HFFc6 (cell line): ENCODE measurements at regions not wholly inside any gene's neighbourhood (a gene's known extent, or its start where the extent isn't known, plus 50 kb on each side); places are given as distances from the start of the nearest gene placed in this dataset.

Experiments used
- DNase-seq: peaks from one replicate; pipeline ENCODE4 v3.0.0-alpha.2; 2018
- H3K27ac Mint-ChIP-seq: 2 replicates; pipeline ENCODE4 v1.8.0; 2020; ENCODE audit warnings: mild to moderate bottlenecking, mixed read lengths
- H3K27me3 Mint-ChIP-seq: 2 replicates; pipeline ENCODE4 v1.8.0; 2021; ENCODE audit warnings: mild to moderate bottlenecking, moderate library complexity, mixed read lengths; ENCODE audit not compliant: insufficient read depth
- H3K36me3 Mint-ChIP-seq: 2 replicates; pipeline ENCODE4 v1.8.0; 2021; ENCODE audit warnings: low read depth, mixed read lengths
- H3K4me1 Mint-ChIP-seq: 2 replicates; pipeline ENCODE4 v1.8.0; 2020; ENCODE audit warnings: low read depth, mixed read lengths
- H3K4me3 Mint-ChIP-seq: 2 replicates; pipeline ENCODE4 v1.8.0; 2020; ENCODE audit warnings: mild to moderate bottlenecking, moderate library complexity, mixed read lengths
- H3K9me3 Mint-ChIP-seq: 2 replicates; pipeline ENCODE4 v1.8.0; 2020; ENCODE audit warnings: mild to moderate bottlenecking, mixed read lengths
- CTCF ChIP-seq: fragments of 200-600 bp; sonication (generic); IDR thresholded peaks from 2 replicates; pipeline ENCODE4 v1.5.0; 2021; ENCODE audit warnings: antibody characterized with exemption, mild to moderate bottlenecking

GRCh38 chrX:10900585-10901289, 210.4 kb upstream of the HCCS start:
- Mint-ChIP-seq H3K27ac (peak overlapping the region; percentile 45), H3K9me3 (peaks cover 5% of the 10 kb centered on the region; the same call in 1 of the 2 replicates), H3K4me3 (peak overlapping the region; percentile 37), H3K4me1 (peaks cover 49% of the 10 kb centered on the region), H3K27me3 (no peaks in the 10 kb centered on the region), H3K36me3 (no peaks in the 10 kb centered on the region)
- TF ChIP-seq CTCF, result no peak
- DNase-seq, result no peak

- H3K27ac Mint-ChIP-seq, result peak overlapping the region; percentile 45
- no peak for TF ChIP-seq CTCF
- H3K9me3 Mint-ChIP-seq, result peaks cover 5% of the 10 kb centered on the region; the same call in 1 of the 2 replicates
- peaks cover 49% of the 10 kb centered on the region for H3K4me1 Mint-ChIP-seq
- H3K4me3 Mint-ChIP-seq, result peak overlapping the region; percentile 37; the same call in 1 of the 2 replicates
- H3K27me3 Mint-ChIP-seq, result no peaks in the 10 kb centered on the region
- H3K36me3 Mint-ChIP-seq, result no peaks in the 10 kb centered on the region
- DNase-seq, result no peak
These were observed 209.9 kb upstream of the HCCS start for GRCh38 chrX:10901290-10901633.

- H3K9me3 Mint-ChIP-seq, result peaks cover 11% of the 10 kb centered on the region
- TF ChIP-seq CTCF, result no peak
- peaks cover 49% of the 10 kb centered on the region for H3K4me1 Mint-ChIP-seq
- H3K27me3 Mint-ChIP-seq, result no peaks in the 10 kb centered on the region
- no peak overlapping the region for H3K4me3 Mint-ChIP-seq
- H3K27ac Mint-ChIP-seq, result no peak overlapping the region; the same call in 1 of the 2 replicates
- H3K36me3 Mint-ChIP-seq, result no peaks in the 10 kb centered on the region; the same call in 1 of the 2 replicates
- peak; percentile 29 for DNase-seq
These were observed 209.1 kb upstream of the HCCS start for GRCh38 chrX:10902001-10902400.

DNA sequence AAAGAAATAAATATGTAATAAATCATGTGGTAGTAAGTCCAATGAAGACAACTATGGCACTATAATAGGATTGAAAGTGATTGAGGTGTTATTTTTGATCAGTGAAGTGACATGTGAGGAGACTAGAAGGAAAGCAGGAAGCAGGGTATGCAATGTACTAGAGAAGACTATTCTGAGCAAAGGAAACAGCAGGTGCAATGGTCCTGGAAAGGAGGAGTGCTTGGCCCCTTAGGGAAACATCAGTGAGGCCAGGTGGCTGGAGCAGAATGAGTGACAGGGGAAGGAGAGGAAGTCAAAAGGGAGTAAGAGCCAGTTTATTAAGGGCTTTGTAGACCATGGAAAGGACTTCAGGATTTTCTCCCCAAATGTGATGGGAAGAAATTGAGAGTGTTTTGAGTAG, 207.6 kb upstream of the HCCS start:
- no peak overlapping the region for H3K27ac Mint-ChIP-seq
- H3K9me3 Mint-ChIP-seq, result peaks cover 16% of the 10 kb centered on the region
- TF ChIP-seq CTCF, result no peak
- no peaks in the 10 kb centered on the region; the same call in 1 of the 2 replicates for H3K36me3 Mint-ChIP-seq
- no peaks in the 10 kb centered on the region for H3K27me3 Mint-ChIP-seq
- no peak for DNase-seq
- H3K4me3 Mint-ChIP-seq, result peak overlapping the region; percentile 39; the same call in 1 of the 2 replicates
- peaks cover 49% of the 10 kb centered on the region for H3K4me1 Mint-ChIP-seq

DNA sequence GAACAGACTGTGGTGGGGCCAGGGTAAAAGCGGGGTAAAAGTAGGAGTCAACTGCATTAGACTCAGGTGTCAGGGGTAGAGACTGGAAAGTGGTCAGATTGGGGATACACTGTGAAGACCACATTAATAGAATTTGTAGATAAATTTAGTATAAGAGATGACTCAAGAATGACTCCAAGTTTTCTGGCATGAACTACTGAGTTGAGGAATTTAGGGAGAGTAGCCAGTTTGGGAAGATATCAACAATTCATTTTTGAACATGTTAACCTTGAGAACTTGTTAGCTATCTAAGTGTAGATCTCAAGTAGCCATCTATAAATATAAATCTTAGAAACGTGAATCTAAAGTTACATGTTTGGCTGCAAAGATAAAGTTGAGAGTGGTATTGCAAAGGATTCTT, 206.9 kb upstream of the HCCS start:
- no peaks in the 10 kb centered on the region for H3K27me3 Mint-ChIP-seq
- no peak for TF ChIP-seq CTCF
- no peaks in the 10 kb centered on the region; the same call in 1 of the 2 replicates for H3K36me3 Mint-ChIP-seq
- peak overlapping the region; percentile 58 for H3K4me3 Mint-ChIP-seq
- DNase-seq, result peak; percentile 31
- H3K27ac Mint-ChIP-seq, result peak overlapping the region; percentile 67; the same call in 1 of the 2 replicates
- peaks cover 49% of the 10 kb centered on the region for H3K4me1 Mint-ChIP-seq
- H3K9me3 Mint-ChIP-seq, result peaks cover 16% of the 10 kb centered on the region
